T-helper 17 cell (primary cell): ENCODE measurements at regions not wholly inside any gene's neighbourhood (a gene's known extent, or its start where the extent isn't known, plus 50 kb on each side); places are given as distances from the start of the nearest gene placed in this dataset.

Experiments
- ATAC-seq: fragments of 150-1000 bp; cut with Tn5 transposase; 2 replicates; pipeline ENCODE4 v1.10.0; 2021; ENCODE audit warnings: mild to moderate bottlenecking, moderate library complexity
- DNase-seq, 3 donors: peaks; one replicate each; pipeline versions ENCODE4 v3.0.0 to v3.0.0-alpha.2; 2020 to 2021
- H3K9me3 ChIP-seq: one replicate; pipeline ENCODE4 v1.7.0; 2013; ENCODE audit warnings: low read length, mild to moderate bottlenecking; ENCODE audit not compliant: control insufficient read depth, poor library complexity, severe bottlenecking
- H3K27ac Mint-ChIP-seq: one replicate; pipeline ENCODE4 v1.8.0; 2022; ENCODE audit warnings: mild to moderate bottlenecking, moderate library complexity, mixed read lengths
- H3K27me3 Mint-ChIP-seq: one replicate; pipeline ENCODE4 v1.8.0; 2022; ENCODE audit warnings: mixed read lengths
- H3K36me3 Mint-ChIP-seq: one replicate; pipeline ENCODE4 v1.8.0; 2022; ENCODE audit warnings: low read depth, mixed read lengths
- H3K4me1 Mint-ChIP-seq: one replicate; pipeline ENCODE4 v1.8.0; 2022; ENCODE audit warnings: mild to moderate bottlenecking, mixed read lengths
- H3K4me3 Mint-ChIP-seq: one replicate; pipeline ENCODE4 v1.8.0; 2022; ENCODE audit warnings: mild to moderate bottlenecking, moderate library complexity, mixed read lengths

DNA sequence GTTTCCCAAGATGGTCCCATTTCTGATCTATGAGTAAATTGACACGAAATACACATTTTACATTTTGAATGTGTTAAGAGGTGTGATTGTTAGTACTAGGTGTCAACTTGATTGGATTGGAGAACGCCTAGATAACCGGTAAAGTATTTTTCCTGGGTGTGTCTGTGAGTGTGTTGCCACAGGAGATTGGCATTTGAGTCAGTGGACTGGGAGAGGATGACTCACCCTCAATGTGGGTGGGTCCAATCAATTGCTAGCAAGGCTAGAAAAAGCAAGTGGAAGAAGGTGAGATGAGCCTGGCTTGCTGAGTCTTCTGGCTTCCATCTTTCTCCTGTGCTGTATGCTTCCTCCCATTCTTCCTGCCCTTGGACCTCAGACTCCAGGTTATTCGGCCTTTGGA lies 960.7 kb upstream of the PCDH9 start:
- Mint-ChIP-seq H3K27ac (no peak overlapping the region), H3K27me3 (no peaks in the 10 kb centered on the region), H3K4me3 (no peak overlapping the region), H3K4me1 (no peaks in the 10 kb centered on the region), H3K36me3 (no peaks in the 10 kb centered on the region)
- no peak for ATAC-seq
- no peaks in the 10 kb centered on the region for H3K9me3 ChIP-seq
- DNase-seq = no peak

DNA sequence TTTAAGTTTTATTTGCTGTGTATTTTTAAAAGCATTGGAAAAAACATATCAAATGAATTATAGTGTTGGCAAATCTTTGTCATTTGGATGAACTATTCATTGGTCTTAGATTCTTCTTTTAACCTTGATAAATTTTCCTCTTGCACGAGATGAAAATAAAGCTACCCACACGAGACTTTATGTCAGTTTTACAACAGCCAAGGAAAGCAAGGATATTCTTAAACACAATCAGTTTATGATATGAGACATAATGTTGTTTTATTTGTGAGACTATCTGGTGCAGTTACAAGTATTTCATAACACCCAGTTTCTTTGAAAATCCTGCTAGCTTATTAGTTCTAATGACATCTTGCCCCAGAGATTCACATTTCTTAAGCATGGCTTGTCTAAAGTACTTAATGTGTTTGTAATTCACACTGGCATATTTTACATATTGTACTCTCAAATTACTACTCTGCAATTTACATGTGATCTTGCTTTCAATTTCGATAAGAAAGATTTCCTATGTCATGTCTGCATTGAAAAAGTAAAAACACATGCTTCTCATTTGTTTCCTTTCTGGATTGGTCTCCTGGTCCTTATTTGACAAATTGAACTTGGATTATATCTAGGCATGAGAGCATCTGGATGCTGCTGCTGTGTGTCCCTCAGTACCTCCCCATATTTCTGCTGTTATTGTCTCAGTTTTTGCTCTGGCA lies 955.5 kb upstream of the PCDH9 start:
- ATAC-seq (no peak), DNase-seq (no peak)
- H3K4me1 Mint-ChIP-seq = no peaks in the 10 kb centered on the region
- no peak overlapping the region for H3K27ac Mint-ChIP-seq
- no peaks in the 10 kb centered on the region for H3K36me3 Mint-ChIP-seq
- no peak overlapping the region for H3K4me3 Mint-ChIP-seq
- no peaks in the 10 kb centered on the region for H3K9me3 ChIP-seq
- no peaks in the 10 kb centered on the region for H3K27me3 Mint-ChIP-seq

DNA sequence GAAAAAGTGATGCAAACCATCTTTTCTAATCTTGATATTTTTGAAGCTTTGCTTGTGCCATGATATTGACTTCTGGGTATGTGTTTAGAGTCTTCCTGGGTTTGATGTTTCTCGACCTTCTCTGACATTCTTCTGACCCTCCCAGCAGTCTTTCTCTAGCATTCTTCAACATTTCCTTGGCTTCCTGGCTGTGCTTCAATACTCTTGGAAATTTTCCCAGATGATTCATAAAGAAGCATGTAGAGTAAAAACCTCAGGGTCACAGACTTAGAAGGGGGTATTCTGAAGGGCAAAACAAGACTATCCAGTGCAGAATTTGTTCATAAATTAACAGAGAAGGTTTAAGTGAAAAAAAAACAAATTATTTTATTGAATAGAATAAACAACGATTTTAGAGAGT lies 946.3 kb upstream of the PCDH9 start:
- H3K4me3 Mint-ChIP-seq = no peak overlapping the region
- ATAC-seq = no peak
- DNase-seq = no peak
- H3K27ac Mint-ChIP-seq = no peak overlapping the region
- H3K4me1 Mint-ChIP-seq = no peaks in the 10 kb centered on the region
- no peaks in the 10 kb centered on the region for H3K9me3 ChIP-seq
- H3K36me3 Mint-ChIP-seq = no peaks in the 10 kb centered on the region
- H3K27me3 Mint-ChIP-seq = no peaks in the 10 kb centered on the region

DNA sequence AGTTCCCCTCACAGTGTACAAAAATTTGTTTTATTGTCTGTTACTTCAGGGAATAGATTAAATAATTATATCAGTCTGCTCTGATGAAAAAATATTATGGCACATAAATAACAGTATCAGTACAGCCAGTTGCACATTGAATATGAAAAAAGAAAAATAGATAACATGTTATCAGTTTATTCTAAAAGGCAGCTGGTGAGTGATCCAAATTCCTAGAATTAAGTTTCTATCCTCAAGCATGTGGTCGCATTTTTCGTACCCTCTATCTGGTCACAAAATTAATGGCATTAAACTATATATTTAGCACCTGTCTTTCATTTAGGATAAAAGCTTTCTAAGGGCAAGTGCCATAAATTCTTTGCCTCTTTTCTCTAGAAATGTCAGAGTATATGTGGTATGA lies 944.8 kb upstream of the PCDH9 start:
- Mint-ChIP-seq H3K4me1 (no peaks in the 10 kb centered on the region), H3K27ac (no peak overlapping the region), H3K36me3 (no peaks in the 10 kb centered on the region), H3K4me3 (no peak overlapping the region), H3K27me3 (no peaks in the 10 kb centered on the region)
- ATAC-seq (no peak), DNase-seq (no peak)
- H3K9me3 ChIP-seq = no peaks in the 10 kb centered on the region

DNA sequence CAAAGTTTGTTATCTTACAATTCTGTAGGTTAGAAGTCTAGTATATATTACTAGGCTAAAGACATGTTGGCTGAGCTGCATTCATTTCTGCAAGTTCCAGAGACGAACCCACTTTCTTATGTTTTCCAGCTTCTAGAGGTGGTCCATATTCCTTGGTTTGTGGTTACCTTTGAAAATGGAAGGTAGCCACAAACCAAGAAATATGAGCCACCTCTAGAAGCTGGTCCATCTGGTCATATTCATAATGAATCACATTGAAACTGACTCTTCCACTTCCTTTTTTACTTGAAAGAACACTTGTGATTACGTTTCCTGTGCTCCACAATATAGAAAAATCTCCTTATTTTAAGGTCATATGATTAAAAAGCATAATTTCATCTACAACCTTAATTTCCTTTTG lies 943.0 kb upstream of the PCDH9 start:
- ATAC-seq = no peak
- Mint-ChIP-seq H3K27me3 (no peaks in the 10 kb centered on the region), H3K4me1 (no peaks in the 10 kb centered on the region), H3K27ac (no peak overlapping the region), H3K4me3 (no peak overlapping the region), H3K36me3 (no peaks in the 10 kb centered on the region)
- no peaks in the 10 kb centered on the region for H3K9me3 ChIP-seq
- DNase-seq = no peak

DNA sequence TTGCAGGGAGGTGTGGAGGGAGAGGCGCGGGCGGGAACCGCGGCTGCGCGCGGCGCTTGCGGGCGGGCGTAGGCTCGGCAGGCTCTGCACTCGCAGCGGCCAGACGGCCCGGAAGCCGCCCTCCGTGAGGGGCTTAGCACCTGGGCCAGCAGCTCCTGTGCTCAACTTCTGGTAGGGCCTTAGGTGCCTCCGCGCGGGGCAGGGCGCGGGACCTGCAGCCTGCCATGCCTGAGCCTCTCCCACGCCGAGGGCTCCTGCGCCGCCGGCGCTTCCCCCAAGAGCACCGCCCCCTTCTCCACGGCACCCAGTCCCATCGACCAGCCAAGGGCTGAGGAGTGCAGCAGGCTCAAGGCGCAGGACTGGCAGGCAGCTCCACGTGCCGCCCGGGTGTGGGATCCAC lies 940.8 kb upstream of the PCDH9 start:
- Mint-ChIP-seq H3K27ac (no peak overlapping the region), H3K36me3 (no peaks in the 10 kb centered on the region), H3K4me3 (no peak overlapping the region), H3K27me3 (no peaks in the 10 kb centered on the region), H3K4me1 (no peaks in the 10 kb centered on the region)
- ATAC-seq = no peak
- no peaks in the 10 kb centered on the region for H3K9me3 ChIP-seq
- no peak for DNase-seq

DNA sequence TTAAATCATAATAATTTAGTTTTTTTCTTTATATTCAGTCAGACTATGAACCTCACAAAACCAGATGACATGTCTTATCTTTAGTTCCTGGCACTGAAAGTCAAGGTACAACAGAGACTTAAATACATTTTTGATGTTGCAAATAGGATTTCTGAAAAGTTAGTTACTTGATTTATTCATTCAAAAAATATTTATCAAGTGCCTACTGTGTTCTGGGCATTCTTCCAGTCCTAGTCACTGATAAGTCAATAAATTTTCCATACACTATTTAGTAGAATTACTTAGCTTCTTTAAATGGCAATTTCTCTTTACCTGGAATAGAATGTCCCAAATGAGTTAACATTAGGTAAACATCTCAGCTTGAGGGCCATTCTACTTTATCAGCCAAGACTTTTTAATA lies 938.3 kb upstream of the PCDH9 start:
- ATAC-seq = no peak
- no peak overlapping the region for H3K4me3 Mint-ChIP-seq
- H3K27me3 Mint-ChIP-seq = no peaks in the 10 kb centered on the region
- H3K9me3 ChIP-seq = no peaks in the 10 kb centered on the region
- H3K27ac Mint-ChIP-seq = no peak overlapping the region
- H3K36me3 Mint-ChIP-seq = no peaks in the 10 kb centered on the region
- no peak for DNase-seq
- no peaks in the 10 kb centered on the region for H3K4me1 Mint-ChIP-seq

DNA sequence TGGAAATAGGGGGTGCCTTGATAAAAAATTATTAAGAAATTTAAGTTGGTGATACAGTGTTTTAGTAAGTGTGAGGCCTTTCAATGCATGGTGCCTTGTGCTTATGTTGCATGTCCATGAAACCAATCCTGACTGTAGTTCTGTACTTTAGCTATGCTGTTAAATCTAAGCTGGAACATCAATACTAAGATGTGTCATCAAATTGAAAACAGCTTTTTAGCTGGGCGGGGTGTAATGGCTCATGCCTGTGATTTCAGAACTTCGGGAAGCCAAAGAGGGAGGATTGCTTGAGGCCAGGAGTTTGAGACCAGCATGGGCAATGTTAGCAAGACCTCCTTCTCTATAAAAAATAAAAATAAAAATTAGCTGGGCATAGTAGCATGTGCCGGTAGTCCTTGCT lies 930.3 kb upstream of the PCDH9 start:
- Mint-ChIP-seq H3K4me3 (no peak overlapping the region), H3K36me3 (no peaks in the 10 kb centered on the region)

DNA sequence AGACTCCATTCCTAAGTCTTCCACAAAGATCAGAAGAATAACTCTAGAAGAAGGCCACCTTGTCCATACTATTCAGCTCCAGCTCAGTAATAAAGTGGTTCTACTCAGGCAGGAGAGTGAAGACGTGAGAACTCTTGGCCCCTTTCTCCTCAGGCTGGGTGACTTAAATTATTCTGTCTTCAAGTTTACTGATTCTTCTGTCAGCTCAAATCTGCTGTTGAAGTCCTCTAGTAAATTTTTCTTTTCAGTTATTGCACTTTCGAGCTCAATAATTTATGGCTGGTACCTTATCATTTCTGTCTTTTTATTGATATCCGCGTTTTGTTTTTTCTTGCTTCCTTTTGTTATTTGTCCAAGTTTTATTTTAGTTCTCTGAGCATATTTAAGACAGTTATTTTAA lies 922.3 kb upstream of the PCDH9 start:
- Mint-ChIP-seq H3K4me1 (no peaks in the 10 kb centered on the region), H3K4me3 (no peak overlapping the region), H3K36me3 (no peaks in the 10 kb centered on the region), H3K27ac (no peak overlapping the region), H3K27me3 (no peaks in the 10 kb centered on the region)
- ATAC-seq = no peak
- no peaks in the 10 kb centered on the region for H3K9me3 ChIP-seq
- DNase-seq = no peak

More for the DNA sequence above, 930.3 kb upstream of the PCDH9 start:
- ATAC-seq = no peak
- no peaks in the 10 kb centered on the region for H3K9me3 ChIP-seq
- DNase-seq = no peak
- H3K4me1 Mint-ChIP-seq = no peaks in the 10 kb centered on the region
- H3K27ac Mint-ChIP-seq = no peak overlapping the region
- no peaks in the 10 kb centered on the region for H3K27me3 Mint-ChIP-seq

DNA sequence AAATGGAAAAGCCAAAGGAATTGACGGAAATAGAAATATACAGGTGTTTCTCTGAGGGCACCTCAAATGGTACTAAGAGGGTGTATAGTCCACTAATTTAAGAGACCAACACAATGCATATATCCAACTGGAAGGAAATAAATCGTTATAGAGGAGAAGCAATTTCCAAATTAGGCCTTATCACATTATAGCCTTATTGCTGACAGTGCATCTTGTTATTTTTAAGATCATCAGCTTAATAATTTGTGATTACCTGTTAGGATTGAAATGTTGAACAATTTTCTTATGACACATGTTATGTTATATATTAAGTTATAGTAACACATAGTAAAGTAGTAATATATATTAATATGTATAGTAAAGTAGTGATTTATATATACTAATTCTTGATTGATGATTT lies 915.7 kb upstream of the PCDH9 start:
- Mint-ChIP-seq H3K4me3 (no peak overlapping the region), H3K36me3 (no peaks in the 10 kb centered on the region), H3K4me1 (no peaks in the 10 kb centered on the region), H3K27me3 (no peaks in the 10 kb centered on the region), H3K27ac (no peak overlapping the region)
- DNase-seq (no peak), ATAC-seq (no peak)
- H3K9me3 ChIP-seq = no peaks in the 10 kb centered on the region

DNA sequence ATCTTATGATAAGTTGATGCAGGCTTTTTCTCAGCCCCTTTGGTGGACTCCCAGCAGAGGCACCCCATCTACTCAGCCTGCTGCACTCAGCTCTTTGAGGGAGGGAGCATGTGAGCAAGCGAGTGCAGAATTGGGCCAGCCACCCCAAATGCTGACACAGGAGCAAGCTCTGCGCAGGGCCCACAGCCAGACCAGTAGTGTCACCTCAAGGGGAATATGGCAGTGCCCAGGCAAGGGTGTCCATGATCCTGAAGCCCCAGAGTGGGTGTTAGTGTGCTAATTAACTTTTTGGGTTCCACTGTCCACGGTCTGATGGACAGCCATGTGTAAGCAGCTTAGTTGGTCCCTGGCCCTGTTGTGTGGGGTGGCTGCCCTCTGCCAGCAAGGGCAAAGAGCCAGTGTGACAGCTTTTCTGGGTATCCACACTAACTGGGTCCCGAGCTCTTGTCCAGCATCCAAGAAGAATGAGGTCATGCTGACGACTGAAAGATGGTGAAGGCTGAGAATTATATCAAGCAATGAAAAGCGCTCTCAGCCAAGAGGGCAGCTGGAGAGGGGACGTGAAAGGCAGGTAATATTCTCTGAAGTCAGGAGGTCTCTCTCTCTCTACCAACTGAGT lies 898.3 kb upstream of the PCDH9 start:
- H3K36me3 Mint-ChIP-seq = no peaks in the 10 kb centered on the region

DNA sequence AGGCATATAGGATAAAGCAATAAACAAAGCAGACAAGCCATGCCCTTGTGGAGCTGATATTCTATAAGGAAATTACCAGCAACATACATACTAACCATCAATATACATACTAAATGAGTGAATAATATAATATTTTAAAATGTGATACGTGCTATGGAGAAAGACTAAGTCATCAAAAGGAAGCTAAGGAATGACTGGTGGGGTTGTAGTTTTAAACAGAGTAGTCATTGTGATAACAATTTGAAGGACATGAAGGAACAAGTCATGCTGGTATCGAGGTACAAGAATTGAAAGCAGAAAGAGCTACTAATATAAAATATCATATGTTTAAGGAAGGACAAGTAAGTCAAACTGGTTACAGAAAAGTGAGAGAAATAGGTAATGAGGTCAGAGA lies 894.9 kb upstream of the PCDH9 start:
- Mint-ChIP-seq H3K27ac (no peak overlapping the region), H3K4me3 (no peak overlapping the region), H3K27me3 (no peaks in the 10 kb centered on the region), H3K4me1 (no peaks in the 10 kb centered on the region), H3K36me3 (no peaks in the 10 kb centered on the region)
- H3K9me3 ChIP-seq = no peaks in the 10 kb centered on the region
- DNase-seq (no peak), ATAC-seq (no peak)

More for the DNA sequence above, 898.3 kb upstream of the PCDH9 start:
- no peaks in the 10 kb centered on the region for H3K9me3 ChIP-seq
- Mint-ChIP-seq H3K4me1 (no peaks in the 10 kb centered on the region), H3K27me3 (no peaks in the 10 kb centered on the region), H3K27ac (no peak overlapping the region), H3K4me3 (no peak overlapping the region)
- ATAC-seq = no peak
- no peak for DNase-seq

DNA sequence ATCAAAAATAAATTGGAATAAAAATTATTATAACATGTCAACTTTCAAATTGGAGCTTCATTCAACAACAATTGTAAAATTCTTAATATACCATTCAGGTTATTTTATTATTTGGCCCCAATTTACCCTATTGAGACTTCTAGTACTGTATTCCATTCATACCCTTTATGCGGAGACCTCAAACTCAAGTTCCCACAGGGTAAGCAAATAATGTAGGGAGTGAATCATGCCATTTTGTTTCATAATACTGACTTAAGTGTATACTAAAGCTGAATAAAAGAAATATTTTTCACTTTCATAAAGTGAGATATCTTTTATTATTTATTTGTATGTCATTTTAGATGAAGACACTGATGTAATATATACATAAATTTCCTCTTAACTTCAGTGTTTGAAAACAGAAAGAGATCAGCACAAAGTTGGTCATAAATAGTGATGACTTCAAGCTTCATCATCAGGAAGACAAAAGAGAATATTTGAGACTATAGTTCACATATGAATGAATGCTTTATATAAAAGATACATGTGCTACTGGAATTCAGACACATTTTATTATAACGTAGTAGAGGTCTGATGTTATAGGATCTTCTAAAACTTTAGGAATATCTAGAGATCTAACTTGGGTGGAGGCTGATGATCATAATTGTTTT lies 894.4 kb upstream of the PCDH9 start:
- H3K27ac Mint-ChIP-seq = no peak overlapping the region
- H3K4me3 Mint-ChIP-seq = no peak overlapping the region
- no peak for DNase-seq
- no peaks in the 10 kb centered on the region for H3K9me3 ChIP-seq
- no peaks in the 10 kb centered on the region for H3K36me3 Mint-ChIP-seq
- ATAC-seq = no peak
- H3K27me3 Mint-ChIP-seq = no peaks in the 10 kb centered on the region
- H3K4me1 Mint-ChIP-seq = no peaks in the 10 kb centered on the region
